MM.1S (cell line): ENCODE measurements at regions not wholly inside any gene's neighbourhood (a gene's known extent, or its start where the extent isn't known, plus 50 kb on each side); places are given as distances from the start of the nearest gene placed in this dataset.

ENCODE experiments used
- DNase-seq: peaks from one replicate; pipeline ENCODE4 v3.0.0-alpha.2; 2015
- H2AFZ ChIP-seq: fragments of 300-600 bp; sonication (generic); 2 replicates; pipeline ENCODE4 v1.6.0; 2016; ENCODE audit warnings: antibody characterized with exemption, low read length
- H3F3A ChIP-seq: fragments of 300-600 bp; sonication (generic); 2 replicates; pipeline ENCODE4 v1.6.1; 2016; ENCODE audit warnings: mild to moderate bottlenecking, antibody characterized with exemption, low read length, moderate library complexity, mixed read lengths; ENCODE audit not compliant: insufficient read depth
- H3K27ac ChIP-seq: fragments of 300-600 bp; sonication (generic); 2 replicates; pipeline ENCODE4 v1.5.1; 2016; ENCODE audit warnings: mild to moderate bottlenecking, low read length
- H3K27me3 ChIP-seq: fragments of 300-600 bp; sonication (generic); replicated peaks from 2 replicates; pipeline ENCODE4 v1.6.0; 2016; ENCODE audit warnings: low read length; ENCODE audit not compliant: insufficient read depth
- H3K36me3 ChIP-seq: fragments of 300-600 bp; sonication (generic); replicated peaks from 2 replicates; pipeline ENCODE4 v1.6.1; 2016; ENCODE audit warnings: mild to moderate bottlenecking, low read length, mixed read lengths; ENCODE audit not compliant: insufficient read depth
- H3K4me1 ChIP-seq: fragments of 300-600 bp; sonication (generic); 2 replicates; pipeline ENCODE4 v1.6.1; 2016; ENCODE audit warnings: low read length, mixed read lengths
- H3K4me2 ChIP-seq: fragments of 300-600 bp; sonication (generic); 2 replicates; pipeline ENCODE4 v1.6.0; 2016; ENCODE audit warnings: low read depth, low read length
- H3K4me3 ChIP-seq: fragments of 300-600 bp; sonication (generic); 2 replicates; pipeline ENCODE4 v1.5.1; 2016; ENCODE audit warnings: low read length, mixed read lengths
- H3K79me2 ChIP-seq: fragments of 300-600 bp; sonication (generic); 2 replicates; pipeline ENCODE4 v1.6.1; 2016; ENCODE audit warnings: mixed run types, low read length, mixed read lengths
- H3K9ac ChIP-seq: fragments of 300-600 bp; sonication (generic); 2 replicates; pipeline ENCODE4 v1.6.1; 2016; ENCODE audit warnings: low read length, mixed read lengths
- H3K9me2 ChIP-seq: fragments of 300-600 bp; sonication (generic); replicated peaks from 2 replicates; pipeline ENCODE4 v1.6.1; 2016; ENCODE audit warnings: mild to moderate bottlenecking, low read length, mixed read lengths; ENCODE audit not compliant: insufficient read depth
- H3K9me3 ChIP-seq: fragments of 300-600 bp; sonication (generic); replicated peaks from 2 replicates; pipeline ENCODE4 v1.6.1; 2016; ENCODE audit warnings: mild to moderate bottlenecking, low read length, mixed read lengths; ENCODE audit not compliant: insufficient read depth
- H4K20me1 ChIP-seq: fragments of 300-600 bp; sonication (generic); 2 replicates; pipeline ENCODE4 v1.6.1; 2016; ENCODE audit warnings: mild to moderate bottlenecking, low read length, moderate library complexity, mixed read lengths; ENCODE audit not compliant: insufficient read depth
- EZH2 ChIP-seq: fragments of 300-600 bp; sonication (generic); optimal IDR thresholded peaks from 2 replicates; pipeline ENCODE3; 2017; ENCODE audit warnings: low read depth, mild to moderate bottlenecking, antibody characterized with exemption, low read length, mixed read lengths
- EZH2phosphoT487 ChIP-seq: fragments of 300-600 bp; sonication (generic); IDR thresholded peaks from 2 replicates; pipeline ENCODE4 v1.6.1; 2018; ENCODE audit warnings: antibody characterized with exemption, low read length
- TF ChIP-seq, protein P1 (sequence below): fragments of 300-600 bp; sonication (generic); IDR thresholded peaks from 2 replicates; pipeline ENCODE4 v1.5.1; 2016; ENCODE audit warnings: antibody characterized with exemption, low read length, mixed read lengths

DNA sequence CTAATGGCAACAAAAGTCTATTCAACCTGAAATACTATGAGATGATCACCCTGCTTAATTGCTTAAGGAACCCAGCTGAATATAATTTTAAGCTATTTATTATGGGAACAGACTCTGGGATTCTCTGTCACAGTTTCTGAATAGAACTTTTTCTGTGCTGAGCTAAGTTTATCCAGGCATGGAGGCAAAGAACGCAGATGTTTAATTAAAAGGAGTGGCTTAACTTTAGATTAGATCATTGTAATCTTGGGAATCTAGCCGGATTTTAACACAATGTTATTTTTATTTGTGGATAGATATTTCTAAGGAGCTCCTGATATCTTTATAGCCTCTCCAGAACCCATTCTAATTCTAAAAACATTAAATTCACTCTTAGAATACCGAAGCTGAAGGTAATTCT, 353.4 kb downstream of the STIM2 start:
- H3K27me3 ChIP-seq = no peaks in the 10 kb centered on the region
- H3K4me1 ChIP-seq = no peaks in the 10 kb centered on the region
- no peaks in the 10 kb centered on the region for H3K9me2 ChIP-seq
- TF ChIP-seq, protein P1, sequence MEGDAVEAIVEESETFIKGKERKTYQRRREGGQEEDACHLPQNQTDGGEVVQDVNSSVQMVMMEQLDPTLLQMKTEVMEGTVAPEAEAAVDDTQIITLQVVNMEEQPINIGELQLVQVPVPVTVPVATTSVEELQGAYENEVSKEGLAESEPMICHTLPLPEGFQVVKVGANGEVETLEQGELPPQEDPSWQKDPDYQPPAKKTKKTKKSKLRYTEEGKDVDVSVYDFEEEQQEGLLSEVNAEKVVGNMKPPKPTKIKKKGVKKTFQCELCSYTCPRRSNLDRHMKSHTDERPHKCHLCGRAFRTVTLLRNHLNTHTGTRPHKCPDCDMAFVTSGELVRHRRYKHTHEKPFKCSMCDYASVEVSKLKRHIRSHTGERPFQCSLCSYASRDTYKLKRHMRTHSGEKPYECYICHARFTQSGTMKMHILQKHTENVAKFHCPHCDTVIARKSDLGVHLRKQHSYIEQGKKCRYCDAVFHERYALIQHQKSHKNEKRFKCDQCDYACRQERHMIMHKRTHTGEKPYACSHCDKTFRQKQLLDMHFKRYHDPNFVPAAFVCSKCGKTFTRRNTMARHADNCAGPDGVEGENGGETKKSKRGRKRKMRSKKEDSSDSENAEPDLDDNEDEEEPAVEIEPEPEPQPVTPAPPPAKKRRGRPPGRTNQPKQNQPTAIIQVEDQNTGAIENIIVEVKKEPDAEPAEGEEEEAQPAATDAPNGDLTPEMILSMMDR = no peak
- TF ChIP-seq EZH2phosphoT487 = no peak
- no peak for TF ChIP-seq EZH2
- no peak overlapping the region for H3K4me2 ChIP-seq
- H4K20me1 ChIP-seq = no peaks in the 10 kb centered on the region
- H3K36me3 ChIP-seq = no peaks in the 10 kb centered on the region
- no peak overlapping the region for H2AFZ ChIP-seq
- no peak overlapping the region for H3K27ac ChIP-seq
- DNase-seq = no peak
- H3K9me3 ChIP-seq = no peaks in the 10 kb centered on the region
- H3K9ac ChIP-seq = no peak overlapping the region
- no peak overlapping the region for H3K4me3 ChIP-seq
- H3F3A ChIP-seq = no peaks in the 10 kb centered on the region
- no peaks in the 10 kb centered on the region for H3K79me2 ChIP-seq

DNA sequence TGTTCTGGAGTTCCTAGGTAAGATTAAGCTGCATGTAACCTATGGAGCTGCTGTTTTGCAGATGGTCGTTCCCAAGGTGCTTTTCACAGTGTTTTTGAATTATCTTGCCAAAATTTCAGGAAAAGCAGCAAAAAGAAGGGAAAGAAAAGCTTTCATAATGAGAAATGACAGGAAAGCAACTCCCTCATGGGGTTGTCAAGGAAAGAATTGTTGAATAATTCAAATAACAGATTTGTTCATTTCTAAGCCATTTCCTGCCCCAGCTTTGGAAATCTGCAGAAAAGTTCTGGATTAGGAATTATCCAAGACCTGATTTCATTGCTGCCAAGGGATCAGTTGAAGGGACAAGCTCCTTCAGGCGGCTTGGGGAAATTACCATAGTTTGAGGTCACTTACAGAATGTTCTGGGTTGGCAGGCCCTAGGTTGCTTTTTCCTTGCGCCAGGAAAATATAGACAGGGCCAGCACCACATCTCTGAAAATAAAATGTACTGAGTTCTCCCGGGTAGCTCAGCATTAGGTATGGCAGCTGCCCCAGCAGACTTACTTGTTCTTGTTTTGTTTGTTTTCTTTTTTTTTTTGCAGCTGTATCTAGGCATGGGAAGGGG, 354.7 kb downstream of the STIM2 start:
- Histone ChIP-seq H2AFZ (no peak overlapping the region), H4K20me1 (no peaks in the 10 kb centered on the region), H3K27ac (no peak overlapping the region), H3K4me3 (no peak overlapping the region), H3K9me3 (no peaks in the 10 kb centered on the region), H3K4me2 (no peak overlapping the region), H3K79me2 (no peaks in the 10 kb centered on the region), H3K4me1 (no peaks in the 10 kb centered on the region), H3K9ac (no peak overlapping the region), H3F3A (no peaks in the 10 kb centered on the region), H3K9me2 (no peaks in the 10 kb centered on the region), H3K27me3 (no peaks in the 10 kb centered on the region), H3K36me3 (no peaks in the 10 kb centered on the region)
- TF ChIP-seq EZH2 = no peak
- TF ChIP-seq, protein P1 = no peak
- no peak for TF ChIP-seq EZH2phosphoT487
- DNase-seq = no peak

DNA sequence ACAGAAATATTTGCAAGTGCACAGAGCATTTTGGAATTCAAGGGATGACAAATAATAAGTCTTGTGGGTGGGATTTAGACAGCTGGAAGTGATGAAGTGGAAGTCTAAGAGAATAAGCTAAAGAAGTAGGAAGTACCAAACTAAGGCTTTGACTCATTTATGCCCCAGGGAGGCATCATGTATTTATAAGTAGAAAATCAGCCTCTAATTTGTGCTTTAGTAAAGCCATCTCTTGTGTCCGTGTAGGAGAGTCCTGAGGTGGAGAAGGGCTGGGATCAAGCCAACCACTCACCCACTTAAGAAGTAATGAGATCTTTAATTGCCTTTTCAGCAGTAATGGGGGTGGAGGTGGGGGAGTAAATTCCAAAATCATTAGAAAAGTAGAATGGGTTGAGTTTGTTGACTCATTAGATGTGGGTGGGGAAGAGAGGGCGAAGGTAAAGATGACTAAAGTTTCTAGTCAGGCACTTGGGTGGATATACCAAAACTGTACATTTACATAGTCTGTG, 356.7 kb downstream of the STIM2 start:
- no peak overlapping the region for H2AFZ ChIP-seq
- H3K9ac ChIP-seq = no peak overlapping the region
- TF ChIP-seq EZH2 (no peak), EZH2phosphoT487 (no peak)
- TF ChIP-seq, protein P1 = no peak
- H4K20me1 ChIP-seq = no peaks in the 10 kb centered on the region
- no peaks in the 10 kb centered on the region for H3K4me1 ChIP-seq
- H3K9me2 ChIP-seq = no peaks in the 10 kb centered on the region
- no peak overlapping the region for H3K4me2 ChIP-seq
- H3K27ac ChIP-seq = no peak overlapping the region
- DNase-seq = no peak
- no peaks in the 10 kb centered on the region for H3K9me3 ChIP-seq
- H3K27me3 ChIP-seq = no peaks in the 10 kb centered on the region
- H3K36me3 ChIP-seq = no peaks in the 10 kb centered on the region
- H3K4me3 ChIP-seq = no peak overlapping the region
- no peaks in the 10 kb centered on the region for H3F3A ChIP-seq
- H3K79me2 ChIP-seq = no peaks in the 10 kb centered on the region
